KMS-11 (cell line): ENCODE measurements at regions not wholly inside any gene's neighbourhood (a gene's known extent, or its start where the extent isn't known, plus 50 kb on each side); places are given as distances from the start of the nearest gene placed in this dataset.

Experiments
- H2AFZ ChIP-seq: fragments of 200-600 bp; sonication (generic); 2 replicates; pipeline ENCODE4 v1.6.1; 2016; ENCODE audit warnings: antibody characterized with exemption, mixed run types, low read depth
- H3K27ac ChIP-seq: fragments of 200-600 bp; sonication (generic); 2 replicates; pipeline ENCODE4 v1.6.1; 2016; ENCODE audit warnings: mild to moderate bottlenecking, mixed run types
- H3K27me3 ChIP-seq: fragments of 200-600 bp; sonication (generic); 2 replicates; pipeline ENCODE4 v1.6.1; 2017; ENCODE audit warnings: mild to moderate bottlenecking, low read depth, mixed run types, moderate library complexity; ENCODE audit not compliant: insufficient read depth
- H3K36me3 ChIP-seq: fragments of 200-600 bp; sonication (generic); 2 replicates; pipeline ENCODE4 v1.6.1; 2017; ENCODE audit warnings: mild to moderate bottlenecking, mixed run types; ENCODE audit not compliant: insufficient read depth
- H3K4me1 ChIP-seq: fragments of 200-600 bp; sonication (generic); 2 replicates; pipeline ENCODE4 v1.6.1; 2016; ENCODE audit warnings: mild to moderate bottlenecking, low read depth, mixed run types; ENCODE audit not compliant: poor library complexity, severe bottlenecking
- H3K4me2 ChIP-seq: fragments of 200-600 bp; sonication (generic); 2 replicates; pipeline ENCODE4 v1.7.0; 2016; ENCODE audit warnings: mild to moderate bottlenecking, mixed run types
- H3K4me3 ChIP-seq: fragments of 200-600 bp; sonication (generic); IDR thresholded peaks from 2 replicates; pipeline ENCODE4 v1.6.1; 2017; ENCODE audit warnings: low read depth, low read length, mixed read lengths; ENCODE audit not compliant: insufficient read depth
- H3K79me2 ChIP-seq: fragments of 200-600 bp; sonication (generic); 2 replicates; pipeline ENCODE4 v1.6.1; 2016; ENCODE audit warnings: low read depth, mixed run types; ENCODE audit not compliant: insufficient read depth
- H3K9ac ChIP-seq: fragments of 200-600 bp; sonication (generic); 2 replicates; pipeline ENCODE4 v1.6.1; 2016; ENCODE audit warnings: mild to moderate bottlenecking, mixed run types
- H4K20me1 ChIP-seq: fragments of 200-600 bp; sonication (generic); 2 replicates; pipeline ENCODE4 v1.6.1; 2016; ENCODE audit warnings: mild to moderate bottlenecking, mixed run types; ENCODE audit not compliant: insufficient read depth
- TF ChIP-seq, protein P1 (sequence below): fragments of 200-600 bp; sonication (generic); conservative IDR thresholded peaks from 2 replicates; pipeline ENCODE4 v1.6.1; 2017; ENCODE audit warnings: low read depth, mild to moderate bottlenecking, antibody characterized with exemption, low read length, moderate library complexity, mixed read lengths

DNA sequence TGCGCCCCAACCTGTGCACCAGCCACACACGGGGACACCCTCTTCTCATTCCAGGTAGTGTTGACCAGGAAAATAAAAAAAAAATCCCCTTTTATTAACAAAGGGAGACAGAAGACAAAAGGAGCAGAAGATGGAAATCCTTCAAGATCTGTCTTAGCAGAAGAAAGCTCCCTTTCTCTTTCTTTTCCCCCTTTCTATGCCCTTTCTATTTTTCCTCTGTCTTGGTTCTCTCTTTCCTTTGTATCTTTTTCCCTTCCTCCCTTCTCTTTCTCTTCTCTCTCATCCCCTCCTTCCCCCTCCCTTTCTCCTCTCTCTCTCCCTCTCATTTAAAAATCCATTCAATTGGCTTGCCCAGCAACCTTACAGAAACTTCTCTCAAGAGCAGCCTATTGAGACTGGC lies 254.1 kb upstream of the ZFHX3 start:
- H3K9ac ChIP-seq = no peak overlapping the region
- H3K4me1 ChIP-seq = no peaks in the 10 kb centered on the region
- H3K79me2 ChIP-seq = no peaks in the 10 kb centered on the region
- H3K4me2 ChIP-seq = no peak overlapping the region
- no peak overlapping the region for H2AFZ ChIP-seq
- no peak overlapping the region for H3K4me3 ChIP-seq
- H3K27me3 ChIP-seq = no peaks in the 10 kb centered on the region
- TF ChIP-seq, protein P1, sequence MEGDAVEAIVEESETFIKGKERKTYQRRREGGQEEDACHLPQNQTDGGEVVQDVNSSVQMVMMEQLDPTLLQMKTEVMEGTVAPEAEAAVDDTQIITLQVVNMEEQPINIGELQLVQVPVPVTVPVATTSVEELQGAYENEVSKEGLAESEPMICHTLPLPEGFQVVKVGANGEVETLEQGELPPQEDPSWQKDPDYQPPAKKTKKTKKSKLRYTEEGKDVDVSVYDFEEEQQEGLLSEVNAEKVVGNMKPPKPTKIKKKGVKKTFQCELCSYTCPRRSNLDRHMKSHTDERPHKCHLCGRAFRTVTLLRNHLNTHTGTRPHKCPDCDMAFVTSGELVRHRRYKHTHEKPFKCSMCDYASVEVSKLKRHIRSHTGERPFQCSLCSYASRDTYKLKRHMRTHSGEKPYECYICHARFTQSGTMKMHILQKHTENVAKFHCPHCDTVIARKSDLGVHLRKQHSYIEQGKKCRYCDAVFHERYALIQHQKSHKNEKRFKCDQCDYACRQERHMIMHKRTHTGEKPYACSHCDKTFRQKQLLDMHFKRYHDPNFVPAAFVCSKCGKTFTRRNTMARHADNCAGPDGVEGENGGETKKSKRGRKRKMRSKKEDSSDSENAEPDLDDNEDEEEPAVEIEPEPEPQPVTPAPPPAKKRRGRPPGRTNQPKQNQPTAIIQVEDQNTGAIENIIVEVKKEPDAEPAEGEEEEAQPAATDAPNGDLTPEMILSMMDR = no peak
- no peaks in the 10 kb centered on the region for H4K20me1 ChIP-seq
- no peaks in the 10 kb centered on the region for H3K36me3 ChIP-seq
- no peak overlapping the region for H3K27ac ChIP-seq

- H3K27me3 ChIP-seq = no peaks in the 10 kb centered on the region
- H3K36me3 ChIP-seq = no peaks in the 10 kb centered on the region
- TF ChIP-seq, protein P1 = no peak
- no peak overlapping the region for H3K4me3 ChIP-seq
- H3K4me2 ChIP-seq = no peak overlapping the region
- no peak overlapping the region for H3K9ac ChIP-seq
- H2AFZ ChIP-seq = no peak overlapping the region
- no peak overlapping the region for H3K27ac ChIP-seq
- H4K20me1 ChIP-seq = no peaks in the 10 kb centered on the region
- H3K4me1 ChIP-seq = no peaks in the 10 kb centered on the region
- H3K79me2 ChIP-seq = no peaks in the 10 kb centered on the region
Observed at GRCh38 chr16:73299346-73299745, 251.4 kb upstream of the ZFHX3 start.

DNA sequence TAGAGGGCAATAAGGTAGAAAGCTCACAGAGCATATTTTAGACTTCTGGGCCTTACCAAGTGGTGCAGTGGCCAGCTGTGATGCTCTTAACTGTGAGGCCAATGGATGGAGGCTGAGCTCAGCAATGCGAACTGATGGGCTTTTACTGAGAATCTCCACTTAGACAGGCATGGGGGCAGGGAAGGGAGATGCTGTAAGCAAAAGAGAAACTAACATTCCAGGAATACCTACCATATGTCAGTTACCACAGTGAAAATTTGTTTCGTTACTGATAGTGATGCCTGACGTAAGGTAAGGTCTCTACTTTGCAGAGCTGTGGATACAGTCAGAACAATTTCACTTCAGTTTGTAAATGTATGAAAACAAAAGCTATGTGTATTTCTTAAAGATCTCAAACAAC lies 250.6 kb upstream of the ZFHX3 start:
- no peaks in the 10 kb centered on the region for H3K4me1 ChIP-seq
- no peak overlapping the region for H3K4me3 ChIP-seq
- H2AFZ ChIP-seq = no peak overlapping the region
- H3K4me2 ChIP-seq = no peak overlapping the region
- H3K79me2 ChIP-seq = no peaks in the 10 kb centered on the region
- no peak overlapping the region for H3K27ac ChIP-seq
- no peaks in the 10 kb centered on the region for H3K36me3 ChIP-seq
- no peaks in the 10 kb centered on the region for H4K20me1 ChIP-seq
- no peak overlapping the region for H3K9ac ChIP-seq
- TF ChIP-seq, protein P1 = no peak
- H3K27me3 ChIP-seq = no peaks in the 10 kb centered on the region

GRCh38 chr16:73290258-73290657 lies 242.3 kb upstream of the ZFHX3 start:
- TF ChIP-seq, protein P1 = no peak

More at GRCh38 chr16:73290258-73290657, 242.3 kb upstream of the ZFHX3 start:
- Histone ChIP-seq H2AFZ (no peak overlapping the region), H3K36me3 (no peaks in the 10 kb centered on the region), H3K27me3 (no peaks in the 10 kb centered on the region), H3K4me1 (no peaks in the 10 kb centered on the region), H3K4me3 (no peak overlapping the region), H3K27ac (no peak overlapping the region), H3K79me2 (no peaks in the 10 kb centered on the region), H4K20me1 (no peaks in the 10 kb centered on the region), H3K4me2 (no peak overlapping the region), H3K9ac (no peak overlapping the region)
